Bronchial epithelial cell (primary cell): ENCODE measurements at regions not wholly inside any gene's neighbourhood (a gene's known extent, or its start where the extent isn't known, plus 50 kb on each side); places are given as distances from the start of the nearest gene placed in this dataset.

Source experiments
- DNase-seq: peaks from one replicate; pipeline ENCODE4 v3.0.0-alpha.2; 2010; ENCODE audit warnings: low read depth
- FAIRE-seq: peaks from 2 replicates; lab custom pipeline; 2011; peaks lifted over from hg19 to GRCh38; lab: Jason Lieb, UNC
- H3K27me3 ChIP-seq: 2 replicates; pipeline ENCODE4 v1.5.1; 2011; ENCODE audit warnings: low read length; ENCODE audit not compliant: control insufficient read depth, insufficient read depth
- H3K36me3 ChIP-seq: 2 replicates; pipeline ENCODE4 v1.5.1; 2011; ENCODE audit warnings: low read length; ENCODE audit not compliant: control insufficient read depth, insufficient read depth
- H3K4me3 ChIP-seq: 2 replicates; pipeline ENCODE4 v1.5.1; 2011; ENCODE audit warnings: mild to moderate bottlenecking, low read depth, low read length, control low read depth
- TF ChIP-seq, protein P1 (sequence below): IDR thresholded peaks from 2 replicates; pipeline ENCODE4 v1.5.1; 2011; ENCODE audit warnings: mild to moderate bottlenecking, moderate library complexity, low read length, control low read depth, inconsistent platforms; ENCODE audit not compliant: insufficient read depth, severe bottlenecking

DNA sequence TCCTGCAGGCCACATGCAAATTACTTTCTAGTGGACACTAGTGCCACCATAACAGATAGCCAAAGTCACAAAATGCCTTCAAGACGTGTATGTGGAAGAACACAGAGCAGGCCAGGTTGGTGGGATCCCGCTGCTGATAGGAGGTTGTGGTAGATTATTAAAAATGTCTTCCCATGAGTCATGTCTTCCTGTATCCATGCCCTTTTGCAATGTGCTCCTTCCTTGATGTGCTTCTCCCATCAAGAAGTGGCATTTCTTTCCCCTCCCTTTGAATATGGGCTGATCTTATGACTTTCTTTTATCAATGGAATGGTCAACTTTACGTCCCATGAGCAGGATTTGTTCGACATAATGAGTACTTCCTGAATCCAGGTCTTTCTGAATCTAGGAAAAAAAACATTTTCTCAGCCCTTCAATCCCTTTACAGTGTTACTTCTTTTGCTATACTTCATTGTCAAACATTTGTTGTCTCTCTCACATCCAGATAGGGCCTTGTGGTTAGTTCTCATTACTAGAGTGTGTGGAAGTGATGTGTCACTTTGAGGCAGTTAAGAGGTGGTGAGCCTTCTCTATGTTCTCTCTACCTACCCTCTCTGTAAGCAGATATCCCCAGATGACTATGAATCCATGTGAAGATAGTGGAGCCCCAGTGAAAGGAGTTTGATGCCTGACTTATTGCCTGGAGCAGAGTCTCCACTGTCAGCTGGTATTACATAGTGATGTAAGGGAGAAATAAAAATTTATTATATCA, 519.2 kb upstream of the DIPK2B start:
- Histone ChIP-seq H3K27me3 (no peaks in the 10 kb centered on the region), H3K4me3 (no peak overlapping the region), H3K36me3 (no peaks in the 10 kb centered on the region)
- DNase-seq (peak; percentile 20), FAIRE-seq (no peak)
- TF ChIP-seq, protein P1, sequence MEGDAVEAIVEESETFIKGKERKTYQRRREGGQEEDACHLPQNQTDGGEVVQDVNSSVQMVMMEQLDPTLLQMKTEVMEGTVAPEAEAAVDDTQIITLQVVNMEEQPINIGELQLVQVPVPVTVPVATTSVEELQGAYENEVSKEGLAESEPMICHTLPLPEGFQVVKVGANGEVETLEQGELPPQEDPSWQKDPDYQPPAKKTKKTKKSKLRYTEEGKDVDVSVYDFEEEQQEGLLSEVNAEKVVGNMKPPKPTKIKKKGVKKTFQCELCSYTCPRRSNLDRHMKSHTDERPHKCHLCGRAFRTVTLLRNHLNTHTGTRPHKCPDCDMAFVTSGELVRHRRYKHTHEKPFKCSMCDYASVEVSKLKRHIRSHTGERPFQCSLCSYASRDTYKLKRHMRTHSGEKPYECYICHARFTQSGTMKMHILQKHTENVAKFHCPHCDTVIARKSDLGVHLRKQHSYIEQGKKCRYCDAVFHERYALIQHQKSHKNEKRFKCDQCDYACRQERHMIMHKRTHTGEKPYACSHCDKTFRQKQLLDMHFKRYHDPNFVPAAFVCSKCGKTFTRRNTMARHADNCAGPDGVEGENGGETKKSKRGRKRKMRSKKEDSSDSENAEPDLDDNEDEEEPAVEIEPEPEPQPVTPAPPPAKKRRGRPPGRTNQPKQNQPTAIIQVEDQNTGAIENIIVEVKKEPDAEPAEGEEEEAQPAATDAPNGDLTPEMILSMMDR: no peak

DNA sequence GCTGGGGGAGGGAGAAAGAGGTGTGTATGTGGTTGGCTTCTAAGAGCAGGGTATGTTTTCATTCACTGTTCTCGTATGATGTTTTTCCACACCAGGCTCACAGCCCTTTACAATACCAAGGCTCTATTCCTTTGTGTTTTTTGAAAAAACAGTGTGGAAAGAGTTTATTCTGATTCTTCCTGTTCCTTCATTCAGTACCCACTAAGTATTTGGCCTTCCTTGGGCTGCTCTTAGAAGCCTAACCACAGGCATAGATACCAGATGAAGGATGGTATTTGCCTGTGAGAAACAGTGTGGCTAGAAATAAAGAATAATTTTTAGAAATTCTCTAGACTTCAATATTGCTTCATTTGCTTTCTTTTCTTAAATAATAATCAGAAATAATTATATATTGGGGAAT, 518.0 kb upstream of the DIPK2B start:
- no peak for FAIRE-seq
- Histone ChIP-seq H3K27me3 (no peaks in the 10 kb centered on the region), H3K36me3 (no peaks in the 10 kb centered on the region), H3K4me3 (no peak overlapping the region)
- TF ChIP-seq, protein P1: no peak
- DNase-seq: no peak

DNA sequence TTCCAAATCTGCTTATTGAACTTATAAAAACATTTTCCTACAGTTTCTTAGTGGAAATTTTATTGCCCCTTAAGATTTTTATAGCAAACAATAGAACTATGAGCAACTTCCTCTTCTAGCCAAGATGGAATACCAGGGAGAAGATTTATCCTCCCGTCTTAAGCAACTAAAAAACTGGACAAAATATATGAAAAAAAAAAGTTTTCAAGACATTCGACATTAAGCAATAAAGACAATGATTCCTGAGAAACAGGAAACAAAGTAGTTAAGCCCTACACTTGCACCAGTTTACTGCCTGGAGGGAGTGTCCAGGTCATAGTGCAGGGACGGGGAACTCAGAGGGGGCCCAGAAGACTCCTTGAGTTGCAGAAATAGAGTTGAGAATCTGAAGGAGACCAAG, 516.1 kb upstream of the DIPK2B start:
- Histone ChIP-seq H3K36me3 (no peaks in the 10 kb centered on the region), H3K27me3 (no peaks in the 10 kb centered on the region), H3K4me3 (no peak overlapping the region)
- TF ChIP-seq, protein P1: no peak
- FAIRE-seq (no peak), DNase-seq (no peak)

DNA sequence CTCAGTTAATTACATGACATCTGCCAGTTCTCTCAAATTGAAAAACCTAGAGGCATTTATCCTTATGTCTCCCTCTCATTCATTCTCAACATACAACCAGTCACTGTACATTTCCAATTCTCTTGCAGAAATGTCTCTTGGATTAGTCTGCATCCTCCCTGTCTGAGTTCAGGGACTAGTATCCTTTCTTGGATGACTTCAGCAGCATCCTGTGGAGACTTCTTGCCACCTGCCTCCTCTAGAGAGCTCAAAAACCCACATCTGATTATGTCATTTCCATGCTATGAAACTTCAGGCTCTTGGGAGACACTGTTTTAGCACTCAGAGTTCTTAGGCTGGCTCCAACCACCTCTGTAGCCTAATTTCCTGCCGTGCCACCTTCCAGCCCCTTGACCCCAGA, 515.1 kb upstream of the DIPK2B start:
- DNase-seq: no peak
- H3K27me3 ChIP-seq: no peaks in the 10 kb centered on the region
- no peak overlapping the region for H3K4me3 ChIP-seq
- H3K36me3 ChIP-seq: no peaks in the 10 kb centered on the region
- no peak for FAIRE-seq
- TF ChIP-seq, protein P1: no peak

DNA sequence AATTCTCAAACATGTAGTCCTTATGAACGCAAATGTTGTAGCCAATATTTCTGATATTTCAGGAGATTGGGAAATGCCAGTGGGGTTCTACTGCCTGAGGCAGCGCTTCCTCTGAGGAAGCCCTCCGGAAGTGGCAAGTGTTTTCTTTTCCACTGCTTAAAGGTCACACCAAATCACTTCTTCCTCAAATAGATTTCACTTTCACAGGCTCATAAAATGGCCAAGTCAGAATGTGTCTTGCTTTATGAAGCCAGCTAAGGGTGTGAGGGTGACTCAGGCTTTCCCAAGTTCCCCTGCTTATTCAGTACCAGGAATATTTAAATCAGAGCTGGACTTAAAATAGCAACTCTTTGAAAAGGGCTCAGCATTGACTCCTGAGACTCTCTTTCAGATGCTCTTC, 514.2 kb upstream of the DIPK2B start:
- DNase-seq (peak; percentile 72), FAIRE-seq (peak; percentile 83)
- no peaks in the 10 kb centered on the region for H3K27me3 ChIP-seq
- no peaks in the 10 kb centered on the region for H3K36me3 ChIP-seq
- no peak overlapping the region for H3K4me3 ChIP-seq
- TF ChIP-seq, protein P1: no peak

DNA sequence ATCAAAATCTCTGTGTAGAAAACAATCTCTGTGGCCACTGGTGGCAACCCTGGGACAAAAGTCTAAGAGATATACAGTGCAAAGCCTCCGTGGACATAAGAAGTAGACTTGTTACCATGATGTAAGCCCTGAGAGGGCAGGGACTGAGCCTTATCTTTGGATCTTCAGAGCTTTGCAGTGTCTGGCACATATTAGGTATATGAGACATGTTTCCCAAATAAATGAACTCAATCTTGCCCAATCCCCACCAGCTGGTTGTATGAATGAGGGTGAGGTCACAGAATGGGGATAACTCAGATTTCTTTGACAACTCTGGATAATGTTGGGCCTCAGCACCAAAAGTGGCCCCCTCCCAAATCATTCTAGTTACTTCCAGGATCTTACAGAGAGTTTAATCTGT, 511.4 kb upstream of the DIPK2B start:
- no peak overlapping the region for H3K4me3 ChIP-seq
- no peaks in the 10 kb centered on the region for H3K36me3 ChIP-seq
- DNase-seq: peak; percentile 33
- TF ChIP-seq, protein P1: no peak
- H3K27me3 ChIP-seq: no peaks in the 10 kb centered on the region
- FAIRE-seq: no peak
